ENCODE measurements at regions not wholly inside any gene's neighbourhood (a gene's known extent, or its start where the extent isn't known, plus 50 kb on each side); places are given as distances from the start of the nearest gene placed in this dataset.

DNA sequence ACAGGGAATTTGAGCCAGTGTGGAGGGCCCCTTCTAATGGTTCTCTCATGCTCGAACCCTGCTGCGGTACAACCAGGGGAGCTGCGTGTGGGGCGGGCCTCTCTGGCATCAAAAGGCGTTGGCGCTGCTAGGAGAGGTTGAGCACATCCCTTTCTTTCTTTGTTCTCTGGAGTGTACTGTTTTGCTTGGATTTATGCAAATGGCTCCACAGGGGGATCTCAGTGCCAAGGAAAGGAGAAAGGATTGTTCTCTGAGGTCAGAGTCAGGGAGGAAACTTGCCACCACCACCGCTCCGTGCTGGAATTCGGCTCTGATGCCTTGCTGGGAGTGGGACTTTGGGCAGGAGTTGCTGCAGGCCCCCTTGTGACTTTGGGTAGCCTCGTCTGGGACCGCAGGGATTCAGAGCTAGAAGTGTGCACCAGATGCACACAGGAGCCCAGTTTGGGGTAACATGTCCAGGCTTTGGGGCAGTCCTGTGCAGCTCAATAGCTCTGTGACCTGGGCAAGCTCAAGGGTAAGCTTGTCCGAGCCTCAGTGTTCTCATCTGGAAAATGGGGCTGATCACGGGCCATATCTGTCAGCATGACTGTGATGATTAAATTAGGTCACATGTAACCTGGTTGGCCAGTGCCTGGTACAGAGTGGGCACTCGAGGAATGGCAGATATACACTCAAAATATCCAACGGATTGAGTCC is 353.0 kb upstream of the EEF2KMT start:
- Mint-ChIP-seq H3K4me1 (no peaks in the 10 kb centered on the region), H3K9me3 (peaks cover 0 to 11% (median 3%) of the 10 kb centered on the region in 9 donors), H3K27ac (no peak overlapping the region), H3K4me3 (no peak overlapping the region), H3K36me3 (peaks cover 0 to 5% (median 0%) of the 10 kb centered on the region in 3 donors), H3K27me3 (peaks cover 1 to 32% (median 13%) of the 10 kb centered on the region in 5 donors)
- ATAC-seq (no peak), DNase-seq (no peak)
- POLR2A ChIA-PET, result no interaction called here

DNA sequence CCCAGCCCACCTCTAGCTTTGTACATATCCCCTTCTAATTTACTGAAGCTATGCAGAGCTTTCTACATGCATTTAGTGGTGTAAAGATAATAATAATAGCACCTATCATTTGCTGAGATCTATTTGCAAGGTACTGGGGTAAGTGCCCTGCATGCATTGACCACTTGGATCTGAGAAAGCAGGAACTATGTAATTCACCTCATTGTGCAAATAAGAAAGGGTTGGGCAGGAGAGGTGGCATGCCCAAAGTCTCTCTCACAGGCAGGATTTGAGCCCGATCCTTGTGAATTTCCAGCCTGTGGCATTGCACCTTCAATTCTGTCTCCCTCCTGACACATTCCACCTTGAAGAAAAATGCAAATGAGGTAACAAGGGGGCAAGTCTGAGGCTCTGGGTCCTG is 352.3 kb upstream of the EEF2KMT start:
- POLR2A ChIA-PET, result no interaction called here
- H3K9me3 Mint-ChIP-seq, result peaks cover 0 to 9% (median 3%) of the 10 kb centered on the region in 9 donors
- H3K36me3 Mint-ChIP-seq, result peaks cover 0 to 5% (median 0%) of the 10 kb centered on the region in 3 donors
- ATAC-seq, result no peak
- H3K4me3 Mint-ChIP-seq, result no peak overlapping the region
- H3K27me3 Mint-ChIP-seq, result peaks cover 1 to 30% (median 14%) of the 10 kb centered on the region in 5 donors
- H3K4me1 Mint-ChIP-seq, result no peaks in the 10 kb centered on the region
- H3K27ac Mint-ChIP-seq, result no peak overlapping the region
- no peak for DNase-seq

- H3K27me3 Mint-ChIP-seq, result peaks cover 1 to 28% (median 15%) of the 10 kb centered on the region in 5 donors
Measured at GRCh38 chr16:5448798-5449197, 351.2 kb upstream of the EEF2KMT start.

DNA sequence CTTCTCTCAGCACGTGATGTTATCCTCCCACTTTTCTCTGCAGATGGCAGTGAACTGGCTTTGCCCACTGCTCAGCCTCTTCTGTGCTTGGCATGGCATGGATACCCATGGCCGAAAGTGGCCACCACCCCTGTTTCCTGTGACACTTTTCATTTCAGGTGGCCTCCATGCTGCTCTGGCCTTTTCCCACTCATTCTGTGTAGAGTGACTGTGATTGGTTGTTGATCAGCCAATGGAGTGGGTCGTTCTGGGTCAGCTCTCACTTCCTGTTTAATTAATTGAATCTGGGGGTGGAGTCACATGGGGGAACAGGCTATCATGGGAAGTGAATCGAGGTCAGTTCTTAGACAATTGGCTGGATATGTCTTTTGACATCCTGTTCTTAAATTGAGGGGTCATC is 350.1 kb upstream of the EEF2KMT start:
- Mint-ChIP-seq H3K36me3 (peaks cover 0 to 5% (median 0%) of the 10 kb centered on the region in 3 donors), H3K4me1 (no peaks in the 10 kb centered on the region), H3K27ac (peak overlapping the region in 1 of 10 donors; percentile 48), H3K4me3 (no peak overlapping the region), H3K9me3 (peaks cover 0 to 6% (median under 1%) of the 10 kb centered on the region in 9 donors), H3K27me3 (peaks cover 1 to 23% (median 15%) of the 10 kb centered on the region in 5 donors)
- DNase-seq (no peak), ATAC-seq (no peak)
- POLR2A ChIA-PET, result no interaction called here

More at GRCh38 chr16:5448798-5449197, 351.2 kb upstream of the EEF2KMT start:
- Mint-ChIP-seq H3K4me3 (no peak overlapping the region), H3K36me3 (peaks cover 0 to 5% (median 0%) of the 10 kb centered on the region in 3 donors), H3K27ac (no peak overlapping the region), H3K4me1 (no peaks in the 10 kb centered on the region), H3K9me3 (peaks cover 0 to 8% (median 2%) of the 10 kb centered on the region in 9 donors)
- ATAC-seq (no peak), DNase-seq (no peak)
- POLR2A ChIA-PET, result no interaction called here

GRCh38 chr16:5446623-5447240 is 349.1 kb upstream of the EEF2KMT start:
- POLR2A ChIA-PET, result no interaction called here
- Mint-ChIP-seq H3K27me3 (peaks cover 3 to 26% (median 10%) of the 10 kb centered on the region in 5 donors), H3K4me3 (no peak overlapping the region), H3K4me1 (no peaks in the 10 kb centered on the region), H3K9me3 (peaks cover 0 to 6% (median 1%) of the 10 kb centered on the region in 9 donors), H3K36me3 (peaks cover 0 to 5% (median 0%) of the 10 kb centered on the region in 3 donors), H3K27ac (no peak overlapping the region)
- ATAC-seq (no peak), DNase-seq (no peak)

- H3K36me3 Mint-ChIP-seq, result peaks cover 0 to 7% (median 0%) of the 10 kb centered on the region in 3 donors
- H3K27me3 Mint-ChIP-seq, result peaks cover 2 to 25% (median 5%) of the 10 kb centered on the region in 5 donors
- H3K27ac Mint-ChIP-seq, result no peak overlapping the region
- ATAC-seq (no peak), DNase-seq (no peak)
- no peaks in the 10 kb centered on the region for H3K4me1 Mint-ChIP-seq
- POLR2A ChIA-PET, result no interaction called here
- peaks cover 0 to 17% (median 6%) of the 10 kb centered on the region in 9 donors for H3K9me3 Mint-ChIP-seq
- no peak overlapping the region for H3K4me3 Mint-ChIP-seq
Measured at GRCh38 chr16:5444189-5444588, 346.6 kb upstream of the EEF2KMT start.

- peaks cover 0 to 9% (median 0%) of the 10 kb centered on the region in 3 donors for H3K36me3 Mint-ChIP-seq
- no peak for ATAC-seq
- POLR2A ChIA-PET, result no interaction called here
- H3K27ac Mint-ChIP-seq, result no peak overlapping the region
- peaks cover 0 to 29% (median 1%) of the 10 kb centered on the region in 5 donors for H3K27me3 Mint-ChIP-seq
- DNase-seq, result no peak
- no peak overlapping the region for H3K4me3 Mint-ChIP-seq
- H3K9me3 Mint-ChIP-seq, result peaks cover 0 to 26% (median 9%) of the 10 kb centered on the region in 9 donors
- no peaks in the 10 kb centered on the region for H3K4me1 Mint-ChIP-seq
Measured at GRCh38 chr16:5442986-5443385, 345.4 kb upstream of the EEF2KMT start.

DNA sequence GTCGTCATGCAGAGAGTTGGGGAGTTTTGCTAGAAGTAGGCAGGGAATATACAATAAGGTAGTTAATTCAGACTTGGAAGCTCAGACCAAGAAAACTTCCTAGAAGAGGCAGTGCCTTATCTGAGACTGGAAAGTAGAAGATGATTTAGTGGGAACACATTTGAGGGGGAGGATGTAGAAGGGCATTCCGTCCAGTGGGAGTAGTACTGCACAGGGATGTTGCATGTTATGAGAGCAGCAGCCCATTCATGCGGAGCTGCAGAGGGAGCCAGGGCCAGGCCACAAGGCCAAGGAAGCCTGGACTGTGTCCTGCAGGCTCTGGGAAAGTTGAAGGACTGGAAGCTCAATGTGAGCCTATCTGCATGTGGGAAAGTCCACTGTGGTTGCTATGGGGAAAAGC is 344.5 kb upstream of the EEF2KMT start:
- H3K27me3 Mint-ChIP-seq, result peaks cover 0 to 20% (median 1%) of the 10 kb centered on the region in 5 donors
- no peak overlapping the region for H3K4me3 Mint-ChIP-seq
- ATAC-seq (no peak), DNase-seq (no peak)
- no peak overlapping the region for H3K27ac Mint-ChIP-seq
- H3K36me3 Mint-ChIP-seq, result peaks cover 0 to 9% (median 0%) of the 10 kb centered on the region in 3 donors
- POLR2A ChIA-PET, result no interaction called here
- H3K9me3 Mint-ChIP-seq, result peaks cover 0 to 26% (median 9%) of the 10 kb centered on the region in 9 donors
- H3K4me1 Mint-ChIP-seq, result no peaks in the 10 kb centered on the region

DNA sequence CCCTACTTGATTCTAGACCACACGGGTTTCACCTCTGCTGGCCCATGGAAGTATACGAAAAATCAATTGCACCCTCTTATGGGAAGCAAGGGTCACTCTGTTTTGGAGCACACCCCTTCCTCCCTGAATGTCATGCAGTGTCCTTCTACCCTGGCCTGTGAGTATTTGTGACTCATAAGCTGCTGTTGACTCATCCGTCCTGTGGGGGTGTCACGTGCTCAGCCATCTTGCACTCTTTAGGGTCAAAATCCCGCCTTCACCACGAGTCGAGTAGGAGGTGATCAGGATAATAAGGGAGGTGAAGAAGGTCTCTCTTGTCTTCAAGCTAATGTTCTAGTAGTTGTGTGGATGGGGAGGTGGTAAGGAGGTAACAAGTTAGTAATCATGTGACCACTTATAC is 341.0 kb upstream of the EEF2KMT start:
- Mint-ChIP-seq H3K27me3 (peaks cover 0 to 28% (median 5%) of the 10 kb centered on the region in 5 donors), H3K9me3 (peaks cover 0 to 26% (median 9%) of the 10 kb centered on the region in 9 donors), H3K4me1 (no peaks in the 10 kb centered on the region), H3K4me3 (no peak overlapping the region), H3K27ac (no peak overlapping the region), H3K36me3 (peaks cover 0 to 4% (median 0%) of the 10 kb centered on the region in 3 donors)
- DNase-seq (no peak), ATAC-seq (no peak)
- POLR2A ChIA-PET, result no interaction called here

DNA sequence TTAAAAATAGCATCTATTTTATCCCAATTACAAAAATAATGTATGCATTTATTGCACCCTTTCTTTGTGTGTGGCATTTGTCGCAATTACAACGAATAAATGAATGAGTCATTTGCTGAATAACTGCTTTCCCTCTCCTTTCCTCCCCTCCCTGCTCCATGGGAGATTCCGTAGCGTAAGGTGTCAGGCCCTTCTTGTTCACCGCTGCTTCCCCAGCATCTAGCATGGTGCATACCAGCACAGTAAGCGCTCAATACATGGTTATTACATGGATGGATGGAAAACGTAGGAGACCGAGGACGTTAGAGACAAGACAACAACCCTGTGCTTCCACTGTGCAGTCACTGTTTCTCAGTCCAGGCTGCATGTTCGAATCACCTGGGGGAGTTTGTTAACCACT is 336.0 kb upstream of the EEF2KMT start:
- DNase-seq (no peak), ATAC-seq (no peak)
- H3K4me1 Mint-ChIP-seq, result no peaks in the 10 kb centered on the region
- H3K4me3 Mint-ChIP-seq, result no peak overlapping the region
- peaks cover 2 to 20% (median 3%) of the 10 kb centered on the region in 5 donors for H3K27me3 Mint-ChIP-seq
- H3K27ac Mint-ChIP-seq, result no peak overlapping the region
- peaks cover 0 to 3% (median 0%) of the 10 kb centered on the region in 9 donors for H3K9me3 Mint-ChIP-seq
- H3K36me3 Mint-ChIP-seq, result no peaks in the 10 kb centered on the region
- POLR2A ChIA-PET, result no interaction called here

DNA sequence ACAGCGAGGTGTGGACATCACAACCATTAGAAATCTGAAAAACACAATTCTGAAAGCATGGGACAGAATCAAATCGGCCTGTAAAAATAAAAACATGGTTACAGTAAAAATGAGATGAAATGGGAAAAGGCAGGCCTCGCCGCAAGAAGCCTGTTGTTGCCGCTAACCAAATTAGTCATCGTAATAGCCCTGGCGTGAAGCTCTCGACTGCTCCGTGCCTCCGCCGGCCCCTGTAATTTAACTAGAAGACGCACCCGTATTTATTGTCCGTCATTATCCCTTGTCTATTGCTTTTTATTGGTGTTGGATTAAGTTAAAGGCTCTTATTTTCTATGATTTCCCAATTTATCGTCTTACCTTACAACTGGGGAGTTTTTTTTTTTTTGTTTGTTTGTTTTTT is 334.6 kb upstream of the EEF2KMT start:
- POLR2A ChIA-PET, result no interaction called here
- ATAC-seq, result no peak
- H3K4me3 Mint-ChIP-seq, result no peak overlapping the region
- H3K9me3 Mint-ChIP-seq, result no peaks in the 10 kb centered on the region
- no peak for DNase-seq
- no peaks in the 10 kb centered on the region for H3K4me1 Mint-ChIP-seq
- no peak overlapping the region for H3K27ac Mint-ChIP-seq
- H3K36me3 Mint-ChIP-seq, result no peaks in the 10 kb centered on the region
- peaks cover 2 to 29% (median 3%) of the 10 kb centered on the region in 5 donors for H3K27me3 Mint-ChIP-seq

- POLR2A ChIA-PET, result no interaction called here
- DNase-seq, result no peak
- Mint-ChIP-seq H3K27me3 (peaks cover 2 to 35% (median 8%) of the 10 kb centered on the region in 5 donors), H3K4me1 (no peaks in the 10 kb centered on the region), H3K9me3 (no peaks in the 10 kb centered on the region), H3K27ac (no peak overlapping the region), H3K4me3 (no peak overlapping the region), H3K36me3 (no peaks in the 10 kb centered on the region)
- no peak for ATAC-seq
Measured at GRCh38 chr16:5430598-5430997, 333.0 kb upstream of the EEF2KMT start.

DNA sequence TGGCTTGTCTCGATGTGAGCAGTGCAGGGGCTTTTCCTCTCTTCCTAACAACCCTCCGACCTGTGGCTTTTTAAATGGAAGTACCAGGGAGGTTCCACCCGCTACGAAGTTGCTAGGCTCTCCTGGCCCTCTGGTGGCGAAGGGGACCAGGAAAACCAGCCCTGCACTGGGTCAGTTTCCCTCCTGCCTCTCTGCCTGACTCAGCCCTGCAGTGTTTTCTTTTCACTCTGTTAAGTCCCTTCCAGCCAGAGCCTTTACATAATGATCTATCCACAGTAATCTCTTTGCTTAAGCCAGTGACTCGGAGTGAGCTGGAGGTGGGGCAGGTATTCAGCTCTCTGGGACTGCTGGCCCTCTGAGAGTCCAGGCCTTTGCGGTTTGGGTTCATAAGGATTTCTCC is 331.3 kb upstream of the EEF2KMT start:
- no peak for ATAC-seq
- Mint-ChIP-seq H3K27me3 (peaks cover 2 to 31% (median 8%) of the 10 kb centered on the region in 5 donors), H3K9me3 (no peaks in the 10 kb centered on the region), H3K4me3 (no peak overlapping the region), H3K27ac (no peak overlapping the region), H3K36me3 (no peaks in the 10 kb centered on the region), H3K4me1 (no peaks in the 10 kb centered on the region)
- POLR2A ChIA-PET, result no interaction called here
- DNase-seq, result no peak

All from naive thymus-derived CD8-positive, alpha-beta T cell (primary cell).